Lower lobe of right lung (tissue), 2 donors: ENCODE measurements at regions not wholly inside any gene's neighbourhood (a gene's known extent, or its start where the extent isn't known, plus 50 kb on each side); places are given as distances from the start of the nearest gene placed in this dataset.

Source experiments
- ATAC-seq, 2 donors: fragments of 200-7000 bp; cut with Tn5 transposase; one replicate each; pipeline ENCODE4 v1.9.1; 2020 to 2022; ENCODE audit warnings: mild to moderate bottlenecking in 2 of 2, moderate library complexity in 2 of 2
- DNase-seq: peaks from one replicate; pipeline ENCODE4 v3.0.0-alpha.2; 2020
- H3K27ac ChIP-seq: fragments of 200-600 bp; one replicate; pipeline ENCODE4 v1.8.0; 2022
- H3K27me3 ChIP-seq: fragments of 200-600 bp; one replicate; pipeline ENCODE4 v1.8.0; 2022; ENCODE audit warnings: low read depth
- H3K36me3 ChIP-seq: fragments of 200-600 bp; one replicate; pipeline ENCODE4 v1.8.0; 2022; ENCODE audit warnings: mild to moderate bottlenecking
- H3K4me1 ChIP-seq: fragments of 200-600 bp; one replicate; pipeline ENCODE4 v1.8.0; 2022
- H3K4me3 ChIP-seq: fragments of 200-600 bp; one replicate; pipeline ENCODE4 v1.8.0; 2022; ENCODE audit warnings: mild to moderate bottlenecking
- H3K9me3 ChIP-seq: fragments of 200-600 bp; one replicate; pipeline ENCODE4 v1.8.0; 2022
- CTCF ChIP-seq: fragments of 200-600 bp; IDR thresholded peaks from one replicate; pipeline ENCODE4 v1.8.0; 2022; ENCODE audit warnings: antibody characterized with exemption, mild to moderate bottlenecking
- intact Hi-C: fragments of 100-400 bp; cut with DNase I; formaldehyde crosslinking; loops from one replicate; pipeline ENCODE4 v1.11.0; 2022
- donor health status: DM: no; HTN: yes; CAD: no; lungs with severe emphysema.

DNA sequence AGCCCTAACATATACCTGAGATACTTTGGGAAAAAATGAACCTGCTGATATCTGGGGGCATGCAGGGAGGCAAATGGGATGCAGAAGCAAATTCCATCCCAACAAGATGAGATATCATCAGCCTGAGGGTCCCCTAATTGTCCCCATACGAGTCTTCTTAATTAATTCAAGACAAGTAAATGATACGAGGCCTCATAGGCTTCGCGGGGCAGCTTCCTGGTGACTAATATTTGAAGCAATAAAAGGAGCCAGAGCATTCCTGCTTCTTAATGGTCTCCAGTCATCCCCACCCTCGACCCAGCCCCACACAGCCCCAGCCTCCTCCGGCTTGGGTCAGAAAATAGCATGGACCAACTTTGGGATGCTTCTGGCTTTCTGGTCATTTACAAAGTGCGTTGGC is 99.6 kb upstream of the MSX1 start:
- no peaks in the 10 kb centered on the region for H3K4me1 ChIP-seq
- ATAC-seq (no peak), DNase-seq (no peak)
- H3K27ac ChIP-seq: no peak overlapping the region
- no peak for TF ChIP-seq CTCF
- H3K4me3 ChIP-seq: no peak overlapping the region
- intact Hi-C loops: no loop called here
- H3K27me3 ChIP-seq: peaks cover 3% of the 10 kb centered on the region
- H3K36me3 ChIP-seq: no peaks in the 10 kb centered on the region
- H3K9me3 ChIP-seq: no peaks in the 10 kb centered on the region

DNA sequence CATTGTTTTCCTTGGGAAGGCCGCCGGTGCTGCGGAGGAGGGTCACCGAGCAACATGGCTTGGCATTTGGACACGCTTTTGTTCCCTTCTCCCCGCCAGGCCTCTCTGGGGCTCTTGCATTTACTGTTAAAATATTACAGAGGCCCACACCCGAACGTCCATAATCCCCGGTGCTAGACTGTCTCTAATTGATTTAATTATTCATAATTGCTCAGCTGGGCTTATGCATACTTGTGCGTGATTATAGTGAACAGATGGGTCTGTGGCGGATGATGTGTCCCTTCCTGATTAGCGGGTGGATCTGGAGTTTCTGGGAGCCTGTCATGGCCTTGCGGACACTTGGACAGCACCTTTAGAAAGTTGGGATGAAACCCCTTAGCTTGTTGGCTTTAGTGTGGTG is 100.2 kb upstream of the MSX1 start:
- peaks cover 3% of the 10 kb centered on the region for H3K27me3 ChIP-seq
- DNase-seq: no peak
- H3K36me3 ChIP-seq: no peaks in the 10 kb centered on the region
- no peak for ATAC-seq
- no peaks in the 10 kb centered on the region for H3K9me3 ChIP-seq
- H3K4me3 ChIP-seq: no peak overlapping the region
- no peak for TF ChIP-seq CTCF
- intact Hi-C loops: no loop called here
- H3K4me1 ChIP-seq: no peaks in the 10 kb centered on the region
- no peak overlapping the region for H3K27ac ChIP-seq

DNA sequence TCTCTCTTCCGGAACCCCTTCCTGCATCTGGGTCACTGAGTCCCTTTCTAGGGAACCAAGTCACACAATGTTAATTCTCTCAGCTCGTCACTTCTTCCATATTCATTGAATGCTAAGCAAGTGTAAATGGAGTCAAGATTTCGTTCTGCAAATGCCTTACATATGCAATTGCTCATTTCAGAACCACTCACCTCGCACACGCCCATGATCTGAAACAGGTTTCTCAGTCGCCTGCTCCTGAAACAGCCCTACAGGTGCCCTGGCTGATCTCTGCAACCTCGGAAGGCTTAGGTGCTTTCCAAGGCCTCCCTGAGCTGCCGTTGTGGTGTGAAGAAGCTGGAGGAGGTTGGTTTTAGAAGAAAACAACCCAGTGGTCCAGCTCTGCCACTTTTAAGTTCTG is 100.8 kb upstream of the MSX1 start:
- no peak for DNase-seq
- intact Hi-C loops: no loop called here
- TF ChIP-seq CTCF: no peak
- H3K27ac ChIP-seq: no peak overlapping the region
- no peaks in the 10 kb centered on the region for H3K4me1 ChIP-seq
- H3K4me3 ChIP-seq: no peak overlapping the region
- no peak for ATAC-seq
- H3K9me3 ChIP-seq: no peaks in the 10 kb centered on the region
- no peaks in the 10 kb centered on the region for H3K36me3 ChIP-seq
- H3K27me3 ChIP-seq: peaks cover 7% of the 10 kb centered on the region

- Histone ChIP-seq H3K4me1 (no peaks in the 10 kb centered on the region), H3K36me3 (no peaks in the 10 kb centered on the region), H3K27ac (no peak overlapping the region), H3K4me3 (no peak overlapping the region), H3K9me3 (no peaks in the 10 kb centered on the region), H3K27me3 (peaks cover 6% of the 10 kb centered on the region)
- no peak for TF ChIP-seq CTCF
- ATAC-seq (no peak), DNase-seq (no peak)
- intact Hi-C loops: no loop called here
Observed at GRCh38 chr4:4755306-4755705, 104.2 kb upstream of the MSX1 start.

GRCh38 chr4:4754641-4755040 is 104.8 kb upstream of the MSX1 start:
- intact Hi-C loops: no loop called here
- Histone ChIP-seq H3K27ac (no peak overlapping the region), H3K4me1 (no peaks in the 10 kb centered on the region), H3K36me3 (no peaks in the 10 kb centered on the region), H3K27me3 (peaks cover 6% of the 10 kb centered on the region), H3K4me3 (no peak overlapping the region), H3K9me3 (no peaks in the 10 kb centered on the region)
- DNase-seq (no peak), ATAC-seq (no peak)
- TF ChIP-seq CTCF: no peak

GRCh38 chr4:4753643-4754042 is 105.8 kb upstream of the MSX1 start:
- TF ChIP-seq CTCF: no peak
- no peaks in the 10 kb centered on the region for H3K9me3 ChIP-seq
- intact Hi-C loops: no loop called here
- peaks cover 6% of the 10 kb centered on the region for H3K27me3 ChIP-seq
- no peak overlapping the region for H3K4me3 ChIP-seq
- no peaks in the 10 kb centered on the region for H3K36me3 ChIP-seq
- DNase-seq (no peak), ATAC-seq (no peak)
- H3K4me1 ChIP-seq: no peaks in the 10 kb centered on the region
- H3K27ac ChIP-seq: no peak overlapping the region
